GM23248 (cell line): ENCODE measurements at regions not wholly inside any gene's neighbourhood (a gene's known extent, or its start where the extent isn't known, plus 50 kb on each side); places are given as distances from the start of the nearest gene placed in this dataset.

Experiments
- EZH2 ChIP-seq: fragments of 200-600 bp; sonication (generic); IDR thresholded peaks from 2 replicates; pipeline ENCODE4 v1.6.1; 2018; ENCODE audit warnings: antibody characterized with exemption, mild to moderate bottlenecking; ENCODE audit not compliant: insufficient read depth, poor library complexity, severe bottlenecking
- EZH2phosphoT487 ChIP-seq: fragments of 200-600 bp; sonication (generic); IDR thresholded peaks from 2 replicates; pipeline ENCODE4 v1.6.1; 2018; ENCODE audit warnings: antibody characterized with exemption, moderate library complexity, mild to moderate bottlenecking, low read depth; ENCODE audit not compliant: insufficient read depth

- TF ChIP-seq EZH2 = no peak
- no peak for TF ChIP-seq EZH2phosphoT487
Observed at GRCh38 chr1:25068829-25069228, 138.8 kb upstream of the RUNX3 start.
